NOMO-1 treated with DMSO at 0.1 percent for 48 hours (cell line): ENCODE measurements at regions not wholly inside any gene's neighbourhood (a gene's known extent, or its start where the extent isn't known, plus 50 kb on each side); places are given as distances from the start of the nearest gene placed in this dataset.

Experiments used
- DNase-seq: peaks from one replicate; lab custom pipeline; 2025; ENCODE audit not compliant: unreplicated experiment; lab: John Stamatoyannopoulos, UW

- peak; percentile 61 for DNase-seq
These were observed 304.8 kb upstream of the SORL1-AS1 start for GRCh38 chr11:121757480-121758125.

- DNase-seq: no peak
These were observed 303.1 kb upstream of the SORL1-AS1 start for GRCh38 chr11:121755906-121756305.

GRCh38 chr11:121755191-121755590 lies 302.4 kb upstream of the SORL1-AS1 start:
- no peak for DNase-seq

- no peak for DNase-seq
These were observed 301.8 kb upstream of the SORL1-AS1 start for GRCh38 chr11:121754598-121754997.

- DNase-seq: no peak
These were observed 296.9 kb upstream of the SORL1-AS1 start for GRCh38 chr11:121749691-121750090.

- DNase-seq: no peak
These were observed 295.3 kb upstream of the SORL1-AS1 start for GRCh38 chr11:121748068-121748467.

- DNase-seq: no peak
These were observed 290.5 kb upstream of the SORL1-AS1 start for GRCh38 chr11:121743285-121743684.

GRCh38 chr11:121741761-121742361 lies 289.1 kb upstream of the SORL1-AS1 start:
- DNase-seq: no peak

- DNase-seq: no peak
These were observed 288.6 kb upstream of the SORL1-AS1 start for GRCh38 chr11:121741351-121741760.

- no peak for DNase-seq
These were observed 288.1 kb upstream of the SORL1-AS1 start for GRCh38 chr11:121740902-121741301.

- DNase-seq: no peak
These were observed 281.1 kb upstream of the SORL1-AS1 start for GRCh38 chr11:121733858-121734257.

GRCh38 chr11:121727942-121728341 lies 275.2 kb upstream of the SORL1-AS1 start:
- no peak for DNase-seq

- DNase-seq: no peak
These were observed 270.5 kb upstream of the SORL1-AS1 start for GRCh38 chr11:121723246-121723741.

- DNase-seq: no peak
These were observed 269.9 kb upstream of the SORL1-AS1 start for GRCh38 chr11:121722431-121723245.

GRCh38 chr11:121721961-121722360 lies 269.2 kb upstream of the SORL1-AS1 start:
- DNase-seq: no peak

- DNase-seq: no peak
These were observed 268.7 kb upstream of the SORL1-AS1 start for GRCh38 chr11:121721448-121721847.

GRCh38 chr11:121717296-121717695 lies 264.5 kb upstream of the SORL1-AS1 start:
- no peak for DNase-seq

- no peak for DNase-seq
These were observed 263.3 kb upstream of the SORL1-AS1 start for GRCh38 chr11:121716060-121716459.

- DNase-seq: no peak
These were observed 262.6 kb upstream of the SORL1-AS1 start for GRCh38 chr11:121715405-121715804.

GRCh38 chr11:121714351-121714750 lies 261.6 kb upstream of the SORL1-AS1 start:
- DNase-seq: no peak

GRCh38 chr11:121711939-121712338 lies 259.2 kb upstream of the SORL1-AS1 start:
- DNase-seq: no peak

- no peak for DNase-seq
These were observed 258.5 kb upstream of the SORL1-AS1 start for GRCh38 chr11:121711236-121711635.
